LNCAP (cell line): ENCODE measurements at regions not wholly inside any gene's neighbourhood (a gene's known extent, or its start where the extent isn't known, plus 50 kb on each side); places are given as distances from the start of the nearest gene placed in this dataset.

Source experiments
- TF ChIP-seq, protein P1 (sequence below): fragments of 450-650 bp; IDR thresholded peaks from 2 replicates; pipeline ENCODE4 v1.5.1; 2017; ENCODE audit warnings: mild to moderate bottlenecking

DNA sequence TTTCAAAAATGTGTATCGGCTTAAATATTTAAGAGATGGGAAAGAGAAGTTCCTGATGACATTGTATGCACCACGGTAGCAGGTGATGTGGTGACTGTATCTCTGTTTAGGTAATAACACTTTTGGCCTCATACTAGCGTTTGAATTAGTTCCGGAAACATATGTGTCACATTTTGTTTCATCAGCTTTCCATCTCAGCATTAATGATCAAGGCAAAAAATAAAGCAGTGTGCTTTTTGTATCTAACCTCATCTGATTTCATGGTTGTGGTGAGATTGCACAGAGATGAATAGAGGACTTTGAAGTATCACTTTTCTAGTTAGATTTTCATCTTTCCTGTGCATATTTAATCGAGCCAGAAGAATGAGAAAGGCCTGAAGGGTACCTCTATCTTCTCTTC is 206.4 kb upstream of the SPRY1 start:
- TF ChIP-seq, protein P1, sequence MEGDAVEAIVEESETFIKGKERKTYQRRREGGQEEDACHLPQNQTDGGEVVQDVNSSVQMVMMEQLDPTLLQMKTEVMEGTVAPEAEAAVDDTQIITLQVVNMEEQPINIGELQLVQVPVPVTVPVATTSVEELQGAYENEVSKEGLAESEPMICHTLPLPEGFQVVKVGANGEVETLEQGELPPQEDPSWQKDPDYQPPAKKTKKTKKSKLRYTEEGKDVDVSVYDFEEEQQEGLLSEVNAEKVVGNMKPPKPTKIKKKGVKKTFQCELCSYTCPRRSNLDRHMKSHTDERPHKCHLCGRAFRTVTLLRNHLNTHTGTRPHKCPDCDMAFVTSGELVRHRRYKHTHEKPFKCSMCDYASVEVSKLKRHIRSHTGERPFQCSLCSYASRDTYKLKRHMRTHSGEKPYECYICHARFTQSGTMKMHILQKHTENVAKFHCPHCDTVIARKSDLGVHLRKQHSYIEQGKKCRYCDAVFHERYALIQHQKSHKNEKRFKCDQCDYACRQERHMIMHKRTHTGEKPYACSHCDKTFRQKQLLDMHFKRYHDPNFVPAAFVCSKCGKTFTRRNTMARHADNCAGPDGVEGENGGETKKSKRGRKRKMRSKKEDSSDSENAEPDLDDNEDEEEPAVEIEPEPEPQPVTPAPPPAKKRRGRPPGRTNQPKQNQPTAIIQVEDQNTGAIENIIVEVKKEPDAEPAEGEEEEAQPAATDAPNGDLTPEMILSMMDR: no peak

DNA sequence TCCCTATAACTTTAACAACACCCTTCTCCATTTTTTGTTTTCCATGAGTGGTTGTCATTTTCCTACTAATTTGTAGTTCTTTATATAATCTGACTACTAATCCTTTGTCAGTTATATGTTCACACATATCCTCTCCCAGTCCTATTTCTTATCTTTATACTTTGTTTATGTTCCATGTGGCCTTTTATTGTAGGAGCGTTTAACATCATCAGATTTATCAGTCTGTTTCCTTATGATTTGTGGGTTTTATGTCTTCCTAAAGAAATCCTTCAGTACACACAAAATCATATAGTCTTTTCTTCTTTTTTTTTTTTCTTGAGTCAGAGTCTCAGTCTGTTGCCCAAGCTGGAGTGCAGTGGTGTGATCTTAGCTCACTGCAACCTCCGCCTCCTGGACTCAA is 204.9 kb upstream of the SPRY1 start:
- TF ChIP-seq, protein P1: no peak

DNA sequence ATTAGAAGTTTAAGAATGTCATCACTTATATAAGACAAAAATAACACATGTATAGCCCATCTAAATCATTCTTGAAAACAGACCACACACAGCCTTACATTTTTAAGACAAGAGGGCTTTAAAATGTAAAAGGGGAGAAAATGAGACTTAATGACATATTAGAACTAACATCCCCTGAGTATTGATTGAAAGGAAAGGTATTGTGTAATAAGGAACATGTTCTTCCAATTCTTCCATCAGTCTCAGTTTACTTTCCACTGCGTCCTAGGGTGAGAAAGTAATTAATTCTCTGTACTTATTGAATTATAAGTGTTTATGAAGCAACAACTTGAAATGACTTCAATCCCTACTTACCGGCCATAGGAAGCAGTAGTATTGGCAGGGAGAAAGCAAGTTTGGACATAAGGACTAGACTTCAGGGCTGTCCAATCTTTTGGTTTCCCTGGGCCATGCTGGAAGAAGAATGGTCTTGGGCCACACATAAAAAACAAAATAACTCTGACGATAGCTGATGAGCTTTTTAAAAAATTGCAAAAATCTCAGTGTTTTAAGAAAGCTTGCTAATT is 202.7 kb upstream of the SPRY1 start:
- TF ChIP-seq, protein P1: no peak

DNA sequence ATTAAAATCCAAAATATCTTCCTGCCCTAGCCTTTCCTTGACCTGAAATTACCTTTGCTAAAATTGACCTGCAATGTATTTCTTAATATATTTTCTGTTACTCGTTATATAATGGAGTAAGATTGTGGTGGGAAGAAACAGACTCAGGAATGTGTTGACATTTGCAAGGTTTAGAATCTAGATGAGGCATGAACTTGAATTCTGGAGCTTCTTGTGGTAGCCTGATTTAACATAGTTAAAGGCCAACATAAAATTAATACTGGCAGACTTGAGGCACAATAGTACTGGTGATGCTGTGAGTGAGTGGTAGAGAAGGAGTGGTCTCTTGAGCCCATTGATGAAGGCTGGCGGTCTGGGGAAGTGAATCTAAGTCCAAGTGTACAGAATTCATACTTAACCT is 197.9 kb upstream of the SPRY1 start:
- TF ChIP-seq, protein P1: no peak

DNA sequence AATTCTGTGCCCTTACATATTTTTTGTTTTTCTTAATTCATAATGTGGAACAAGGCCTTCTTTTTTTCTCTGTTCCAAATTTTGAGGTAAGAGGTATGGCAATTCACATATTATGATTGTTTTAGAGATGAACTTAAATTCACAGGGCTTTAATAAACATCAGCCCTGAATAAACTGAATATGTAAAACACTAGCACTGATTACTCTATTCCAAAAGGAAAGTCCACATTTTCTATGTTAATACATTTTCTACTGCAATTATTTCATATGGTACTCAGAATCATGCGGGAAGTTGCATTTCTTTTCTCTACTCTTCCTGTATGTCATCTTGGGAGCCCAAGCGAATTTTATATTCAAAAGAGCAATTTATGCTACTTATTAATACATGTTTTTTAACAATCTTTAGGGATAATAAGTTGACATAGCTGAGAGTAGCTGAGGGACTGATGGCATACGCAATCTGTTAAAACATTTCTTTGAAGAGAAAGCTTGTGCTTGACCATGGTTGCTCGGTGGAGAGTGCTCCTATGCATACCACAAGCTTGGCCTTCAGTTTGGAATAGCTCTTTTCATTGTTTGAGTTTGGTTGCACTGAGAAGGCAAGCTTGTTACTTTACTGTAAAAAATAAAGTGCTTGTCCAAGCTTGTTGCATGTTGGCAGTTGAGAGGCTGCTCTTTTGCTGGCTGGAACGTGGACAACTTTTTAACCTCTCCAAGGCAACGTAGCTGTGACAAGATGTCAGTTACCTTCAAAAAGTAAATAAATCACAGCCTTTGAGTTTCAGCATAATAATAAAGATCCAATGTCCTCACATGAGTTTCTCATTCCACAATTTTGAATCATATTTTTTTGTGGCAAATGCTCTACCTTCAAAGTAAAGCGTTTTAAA is 196.3 kb upstream of the SPRY1 start:
- TF ChIP-seq, protein P1: no peak

DNA sequence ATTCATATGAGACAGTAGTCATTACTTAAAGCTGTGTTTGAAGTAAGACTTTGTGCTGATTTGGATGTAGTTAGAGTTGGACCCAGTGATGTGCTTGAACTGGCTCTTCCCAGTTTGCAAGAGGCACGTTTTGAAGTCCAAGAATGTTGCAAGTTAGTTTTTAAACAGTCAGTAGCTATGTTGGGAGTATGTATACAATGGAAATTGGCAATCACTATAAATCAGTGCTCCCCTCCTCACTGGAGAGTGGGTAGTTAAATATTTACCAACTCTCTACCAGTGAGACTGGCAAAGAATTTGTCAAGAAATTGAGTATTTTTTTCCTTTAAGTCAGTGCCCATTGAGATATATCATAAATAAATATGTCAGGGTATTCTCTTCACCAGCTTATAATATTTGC is 191.9 kb upstream of the SPRY1 start:
- TF ChIP-seq, protein P1: no peak

DNA sequence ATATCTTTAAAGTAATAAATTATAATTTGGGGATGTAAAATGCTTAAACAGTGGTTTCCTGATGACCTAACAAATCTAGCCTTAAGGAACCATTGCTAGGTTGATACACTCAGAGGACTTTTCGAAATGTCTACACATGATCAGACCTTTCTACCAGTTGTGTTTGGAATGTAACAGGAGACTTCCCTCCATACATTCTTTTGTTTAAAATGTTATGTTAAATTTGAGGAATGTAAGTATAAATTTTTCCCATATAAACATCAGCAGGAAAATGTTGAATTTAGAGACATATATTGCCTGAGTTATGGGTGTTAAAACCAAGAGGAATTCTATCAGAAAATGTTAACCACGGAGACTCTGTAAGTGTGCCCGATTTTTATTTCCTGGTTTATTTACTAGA is 190.6 kb upstream of the SPRY1 start:
- TF ChIP-seq, protein P1: no peak
